HTR-8/SVneo (cell line): ENCODE measurements at regions not wholly inside any gene's neighbourhood (a gene's known extent, or its start where the extent isn't known, plus 50 kb on each side); places are given as distances from the start of the nearest gene placed in this dataset.

Source experiments
- DNase-seq: peaks from one replicate; pipeline ENCODE4 v3.0.0; 2011; ENCODE audit warnings: low spot score, mixed read lengths; ENCODE audit not compliant: insufficient read length
- FAIRE-seq: peaks from 2 replicates; lab custom pipeline; 2011; peaks lifted over from hg19 to GRCh38; lab: Jason Lieb, UNC

GRCh38 chr17:36750316-36750885 lies 149.0 kb downstream of the MRM1 start:
- FAIRE-seq: no peak
- DNase-seq: no peak

GRCh38 chr17:36752096-36752888 lies 150.9 kb downstream of the MRM1 start:
- FAIRE-seq (no peak), DNase-seq (no peak)

DNA sequence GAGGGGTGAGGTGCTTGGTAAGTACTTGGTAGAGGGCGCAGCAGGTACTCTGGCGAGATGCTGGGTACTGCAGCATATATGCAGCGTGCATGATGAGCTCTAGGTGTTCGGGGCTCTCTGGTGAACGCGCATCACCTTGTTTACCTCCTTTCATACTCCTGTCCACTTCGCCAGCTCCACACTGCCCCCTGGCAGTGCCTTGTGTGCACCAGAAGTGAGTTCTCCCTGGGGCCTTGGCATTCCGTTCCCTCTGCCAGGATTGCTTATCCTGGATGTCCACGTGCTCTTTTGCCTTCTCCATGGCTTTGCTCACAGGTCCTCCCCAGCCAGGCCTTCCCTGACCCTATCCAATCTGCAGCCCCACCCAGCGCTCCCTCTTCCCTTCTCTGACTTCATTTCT lies 154.2 kb downstream of the MRM1 start:
- DNase-seq (peak; percentile 33), FAIRE-seq (no peak)

DNA sequence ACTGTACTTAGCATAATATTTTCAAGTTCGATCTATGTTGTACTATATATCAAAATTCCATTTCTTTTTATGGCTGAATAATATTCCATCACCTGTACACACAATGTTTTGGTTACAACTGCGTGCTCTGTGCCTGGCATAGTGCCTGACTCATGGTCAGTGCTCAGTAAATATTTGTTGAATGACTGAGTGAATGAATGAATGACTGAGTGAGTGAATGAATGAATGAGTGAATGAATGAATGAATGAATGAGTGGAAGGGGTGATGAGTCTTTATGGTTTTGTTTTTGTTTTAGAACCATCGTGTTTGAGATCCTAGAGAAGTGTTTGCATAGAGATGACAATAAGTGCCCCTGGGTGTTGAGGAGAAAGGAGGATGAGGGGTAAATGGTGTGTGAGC lies 155.3 kb downstream of the MRM1 start:
- no peak for FAIRE-seq
- no peak for DNase-seq

DNA sequence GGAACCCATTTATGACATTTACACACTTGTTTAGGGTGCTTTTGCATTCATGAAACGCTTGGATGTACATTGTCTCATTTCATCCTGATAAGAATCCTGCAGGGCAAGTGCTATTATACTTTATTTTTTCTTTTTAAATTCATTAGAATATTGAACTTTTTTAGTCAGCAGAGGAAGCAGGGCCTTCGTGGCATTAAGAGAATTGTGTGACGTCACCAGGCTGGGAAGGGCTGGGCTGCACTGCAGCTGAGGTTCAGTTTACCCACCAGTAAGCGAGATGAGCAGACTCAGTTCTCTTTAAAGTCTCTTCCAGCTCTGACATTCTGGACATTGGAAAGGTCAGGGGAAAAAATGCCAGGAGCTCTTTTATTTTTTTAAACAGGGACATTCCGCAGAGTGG lies 159.0 kb downstream of the MRM1 start:
- DNase-seq: no peak
- no peak for FAIRE-seq

DNA sequence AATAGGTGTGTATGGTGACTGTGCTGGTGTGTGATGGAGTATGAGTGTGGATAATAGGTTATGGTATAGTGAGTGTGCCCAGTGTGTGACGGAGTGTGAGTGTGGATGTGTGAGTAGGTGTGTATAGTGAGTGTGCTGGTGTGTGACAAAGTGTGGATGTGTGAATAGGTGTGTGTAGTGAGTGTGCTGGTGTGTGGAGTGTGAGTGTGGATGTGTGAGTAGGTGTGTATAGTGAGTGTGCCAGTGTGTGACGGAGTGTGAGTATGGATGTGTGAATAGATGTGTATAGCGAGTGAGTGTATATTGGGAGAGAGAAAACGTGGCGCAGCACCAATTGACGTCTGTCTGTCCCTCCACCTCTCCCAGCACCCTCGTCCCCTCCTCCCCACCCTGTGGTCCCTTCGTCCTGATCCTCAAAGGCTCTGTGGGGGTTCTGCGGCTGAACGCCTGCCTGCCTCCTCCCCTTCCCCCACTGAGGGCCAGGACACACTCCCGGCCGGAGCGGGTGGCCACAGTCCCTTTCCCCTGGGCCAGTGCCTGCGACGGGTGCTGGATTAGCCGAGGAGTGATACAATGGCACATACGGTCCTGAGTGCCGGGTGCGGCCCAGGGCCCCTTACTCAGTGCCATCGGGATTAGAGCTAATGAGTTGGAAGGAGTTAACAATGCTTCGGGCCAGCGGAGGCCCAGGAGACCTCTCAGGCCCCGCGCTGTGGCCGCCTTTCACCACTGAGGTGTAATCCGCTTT lies 160.0 kb downstream of the MRM1 start:
- FAIRE-seq (no peak), DNase-seq (no peak)

- DNase-seq (no peak), FAIRE-seq (no peak)
Observed at GRCh38 chr17:36765436-36766043, 164.2 kb downstream of the MRM1 start.

DNA sequence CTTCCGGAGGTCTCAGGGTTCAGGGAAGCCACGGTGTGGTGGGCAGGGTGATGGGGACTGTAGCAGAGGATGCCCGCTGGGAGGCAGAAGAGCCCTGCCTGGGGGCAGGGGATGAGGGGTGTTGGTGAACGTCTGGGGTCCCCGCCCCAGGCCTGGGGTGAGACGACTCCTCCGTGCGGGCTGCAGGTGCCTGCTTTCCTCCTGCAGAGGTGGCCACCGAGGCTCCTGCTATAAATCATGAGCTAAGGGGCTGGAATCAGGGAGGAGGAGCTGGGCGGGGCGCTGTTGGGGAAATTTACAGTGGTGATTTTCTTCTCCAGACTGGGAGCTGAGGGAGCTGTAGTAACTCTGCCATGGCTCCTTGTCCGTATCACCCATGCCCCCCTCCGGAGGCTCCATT lies 167.0 kb downstream of the MRM1 start:
- DNase-seq: peak; percentile 35
- FAIRE-seq: no peak

- FAIRE-seq (no peak), DNase-seq (no peak)
Observed at GRCh38 chr17:36773039-36773438, 164.2 kb upstream of the LHX1 start.

DNA sequence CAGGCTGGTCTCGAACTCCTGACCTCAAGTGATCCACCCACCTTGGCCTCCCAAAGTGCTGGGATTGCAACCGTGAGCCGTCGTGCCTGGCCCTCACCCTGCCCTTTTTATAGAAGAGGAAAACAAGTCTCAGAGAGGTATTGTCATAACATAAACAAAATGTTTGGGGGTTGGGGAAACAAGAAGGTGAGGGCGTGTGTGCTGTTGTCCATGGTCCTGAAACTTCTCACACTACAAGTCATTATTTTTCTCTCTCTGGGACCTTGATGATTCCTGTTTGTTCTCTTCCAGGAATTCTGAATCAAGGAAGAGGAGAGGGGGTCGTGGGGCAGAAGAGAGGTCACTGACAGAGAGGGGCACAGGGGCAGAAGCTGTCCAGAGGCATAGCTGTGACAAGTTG lies 160.2 kb upstream of the LHX1 start:
- FAIRE-seq: no peak
- peak; percentile 41 for DNase-seq

- DNase-seq (no peak), FAIRE-seq (no peak)
Observed at GRCh38 chr17:36778448-36778847, 158.8 kb upstream of the LHX1 start.

GRCh38 chr17:36779550-36779949 lies 157.7 kb upstream of the LHX1 start:
- FAIRE-seq: no peak

DNA sequence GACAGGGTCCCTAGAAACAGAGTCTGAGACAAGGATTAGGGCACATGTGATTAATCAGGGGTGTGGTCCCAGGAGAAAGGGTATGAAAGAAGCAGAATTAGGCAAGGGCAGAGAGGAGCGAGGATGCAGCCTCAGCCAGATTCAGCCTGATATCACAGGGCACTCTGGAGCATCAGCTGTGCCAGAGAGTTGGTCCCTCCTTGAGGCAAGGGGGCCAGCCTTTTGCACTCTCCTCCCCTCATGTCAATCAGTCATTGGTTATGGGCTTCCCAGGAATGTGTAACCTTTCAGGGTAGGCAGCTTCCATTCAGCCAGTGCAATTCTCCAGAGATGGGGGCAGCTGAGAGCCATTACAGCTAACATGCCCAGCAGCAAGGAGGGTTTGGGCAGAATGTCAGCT lies 152.6 kb upstream of the LHX1 start:
- DNase-seq (no peak), FAIRE-seq (no peak)

More at GRCh38 chr17:36779550-36779949, 157.7 kb upstream of the LHX1 start:
- no peak for DNase-seq

DNA sequence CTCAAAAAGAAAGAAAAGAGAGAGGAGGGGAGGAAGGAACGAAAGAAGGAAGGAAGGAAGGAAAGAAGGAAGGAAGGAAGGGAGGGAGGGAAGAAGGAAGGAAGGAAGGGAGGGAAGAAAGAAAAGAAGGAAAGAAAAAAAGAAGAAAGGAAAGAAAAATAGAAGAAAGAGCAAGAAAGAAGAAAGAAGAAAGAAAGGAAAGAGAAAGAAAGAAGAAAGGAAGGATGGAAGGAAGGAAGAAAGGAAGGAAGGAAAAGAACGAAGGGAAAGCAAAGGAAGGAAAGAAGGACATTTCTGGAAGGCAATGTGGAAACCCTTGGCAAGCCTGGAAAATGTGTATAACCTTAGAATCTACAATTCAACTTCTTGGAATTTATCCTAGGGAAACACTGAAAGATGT lies 150.4 kb upstream of the LHX1 start:
- no peak for FAIRE-seq
- DNase-seq: no peak

GRCh38 chr17:36791150-36791941 lies 145.9 kb upstream of the LHX1 start:
- DNase-seq (no peak), FAIRE-seq (no peak)

DNA sequence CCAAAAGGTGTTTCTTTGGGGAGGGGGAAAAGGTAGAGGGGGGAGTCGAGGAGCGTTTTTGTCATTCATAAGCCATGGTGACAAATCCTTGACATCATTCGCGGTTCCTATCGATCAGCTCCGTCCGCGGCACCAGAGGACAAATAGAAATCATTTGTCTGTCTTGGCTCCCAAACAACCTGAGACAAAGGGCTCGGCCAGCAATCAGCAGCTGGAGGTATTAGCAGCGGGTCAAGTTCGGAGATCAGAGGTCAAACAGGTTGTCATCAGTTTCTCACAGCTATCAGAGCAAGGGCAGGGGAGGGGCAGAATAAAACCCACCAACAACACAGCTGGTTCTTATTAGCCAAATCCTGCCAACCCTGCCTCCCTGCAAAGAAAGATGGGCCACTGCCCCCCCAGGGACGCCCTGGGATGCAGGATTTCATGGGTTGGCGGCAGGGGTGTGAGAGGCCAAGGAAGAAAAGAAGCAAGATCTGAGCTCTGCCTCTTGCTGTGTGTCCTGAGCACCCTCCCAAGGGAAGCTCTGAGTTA lies 145.3 kb upstream of the LHX1 start:
- FAIRE-seq (no peak), DNase-seq (no peak)

DNA sequence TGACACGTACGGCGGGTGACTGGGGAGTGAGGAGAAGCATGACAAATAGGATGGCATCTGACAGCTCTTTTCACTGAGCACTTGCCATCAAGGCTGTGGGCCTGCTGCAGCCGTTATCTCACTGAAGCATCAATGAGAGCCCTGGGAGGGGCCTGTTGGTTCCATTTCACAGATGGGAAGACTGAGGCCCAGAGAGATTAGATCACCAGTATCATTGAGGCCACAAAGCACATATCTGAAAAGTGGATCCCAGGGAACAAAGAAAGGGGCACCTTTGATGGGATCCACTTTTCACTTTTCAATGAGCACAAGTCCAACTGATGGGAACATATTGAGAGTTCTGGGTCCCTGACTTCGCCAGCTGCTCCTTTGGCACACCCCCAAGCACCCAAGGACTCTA lies 144.4 kb upstream of the LHX1 start:
- FAIRE-seq (no peak), DNase-seq (no peak)

- FAIRE-seq (no peak), DNase-seq (no peak)
Observed at GRCh38 chr17:36793976-36794375, 143.3 kb upstream of the LHX1 start.

- DNase-seq (no peak), FAIRE-seq (no peak)
Observed at GRCh38 chr17:36807496-36808179, 129.6 kb upstream of the LHX1 start.
